ENCODE measurements at regions not wholly inside any gene's neighbourhood (a gene's known extent, or its start where the extent isn't known, plus 50 kb on each side); places are given as distances from the start of the nearest gene placed in this dataset.

GRCh38 chr2:240319221-240319854, 116.1 kb upstream of the GPC1 start:
- intact Hi-C loops (cut with micrococcal nuclease) = no loop called here

- intact Hi-C loops (cut with micrococcal nuclease) = no loop called here
These were observed 115.6 kb upstream of the GPC1 start for GRCh38 chr2:240319855-240320203.

- intact Hi-C loops (cut with micrococcal nuclease) = no loop called here
These were observed 115.1 kb upstream of the GPC1 start for GRCh38 chr2:240320204-240320993.

- intact Hi-C loops (cut with micrococcal nuclease) = no loop called here
These were observed 113.1 kb upstream of the GPC1 start for GRCh38 chr2:240322231-240322955.

- intact Hi-C loops (cut with micrococcal nuclease) = no loop called here
These were observed 112.5 kb upstream of the GPC1 start for GRCh38 chr2:240322991-240323390.

- intact Hi-C loops (cut with micrococcal nuclease) = no loop called here
These were observed 111.7 kb upstream of the GPC1 start for GRCh38 chr2:240323601-240324291.

GRCh38 chr2:240324312-240325015, 111.0 kb upstream of the GPC1 start:
- intact Hi-C loops (cut with micrococcal nuclease) = no loop called here

GRCh38 chr2:240325016-240326007, 110.2 kb upstream of the GPC1 start:
- intact Hi-C loops (cut with micrococcal nuclease) = no loop called here

GRCh38 chr2:240326246-240326645, 109.2 kb upstream of the GPC1 start:
- intact Hi-C loops (cut with micrococcal nuclease) = no loop called here

GRCh38 chr2:240326886-240327285, 108.6 kb upstream of the GPC1 start:
- intact Hi-C loops (cut with micrococcal nuclease) = no loop called here

- intact Hi-C loops (cut with micrococcal nuclease) = no loop called here
These were observed 107.9 kb upstream of the GPC1 start for GRCh38 chr2:240327566-240327965.

- intact Hi-C loops (cut with micrococcal nuclease) = no loop called here
These were observed 106.9 kb upstream of the GPC1 start for GRCh38 chr2:240328526-240328925.

GRCh38 chr2:240329116-240329665, 106.3 kb upstream of the GPC1 start:
- intact Hi-C loops (cut with micrococcal nuclease) = no loop called here

GRCh38 chr2:240329778-240330177, 105.7 kb upstream of the GPC1 start:
- intact Hi-C loops (cut with micrococcal nuclease) = no loop called here

- intact Hi-C loops (cut with micrococcal nuclease) = no loop called here
These were observed 101.5 kb upstream of the GPC1 start for GRCh38 chr2:240333985-240334384.

GRCh38 chr2:240335061-240335460, 100.4 kb upstream of the GPC1 start:
- intact Hi-C loops (cut with micrococcal nuclease) = no loop called here

GRCh38 chr2:240336820-240337427, 98.5 kb upstream of the GPC1 start:
- intact Hi-C loops (cut with micrococcal nuclease) = no loop called here

- intact Hi-C loops (cut with micrococcal nuclease) = no loop called here
These were observed 97.2 kb upstream of the GPC1 start for GRCh38 chr2:240338274-240338673.
